ENCODE measurements at regions not wholly inside any gene's neighbourhood (a gene's known extent, or its start where the extent isn't known, plus 50 kb on each side); places are given as distances from the start of the nearest gene placed in this dataset.

DNA sequence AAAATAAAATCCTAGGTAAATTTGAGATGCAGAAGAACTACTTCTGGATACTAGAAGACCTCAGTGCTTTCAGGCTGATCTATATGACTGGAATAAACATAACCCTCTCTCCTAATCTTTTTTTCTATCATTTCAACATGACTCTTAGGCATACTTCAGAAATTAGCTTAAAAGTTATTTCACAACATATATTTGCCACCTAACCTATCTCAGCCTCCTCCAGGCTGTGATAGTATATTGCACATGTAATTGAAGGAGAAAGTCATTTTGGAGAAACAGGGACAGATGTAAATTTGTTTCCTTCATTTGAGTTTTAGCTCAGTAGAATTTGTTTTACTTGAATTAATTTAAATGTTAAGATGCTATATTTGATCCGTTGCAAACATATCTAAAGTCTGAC is 1932.3 kb upstream of the CDH6 start:
- 85% methylated on average over 1 of the region's 1 CpG; no CpG with 5 or more reads in 1 of the 2 experiments for WGBS, 2 experiments (ENCODE audit: extremely low coverage in 1 of 2, insufficient coverage in 1 of 2, insufficient read length in 1 of 2, insufficient replicate concordance in 2 of 2, low coverage in 1 of 2, low lambda C conversion rate in 2 of 2, missing lambda C conversion rate in 1 of 2)
- H2BK15ac ChIP-seq (ENCODE audit: low read length) = no peak overlapping the region
- no peak overlapping the region for H3K56ac ChIP-seq (replicated peaks; ENCODE audit: insufficient read length, low read depth, low read length)
- no peaks in the 10 kb centered on the region for H3K79me1 ChIP-seq (ENCODE audit: low read depth, low read length)
- H3K9me3 ChIP-seq (ENCODE audit: insufficient read depth in 2 of 2, low read depth in 1 of 2, low read length in 1 of 2) = no peaks in the 10 kb centered on the region
- CTCF ChIA-PET (ENCODE audit: partially characterized antibody) = interaction anchor here (0.5 to 0.6 kb wide), 2 partner anchors 536 to 973 kb away, joined by 3 read pairs; no protein-coding TSS in a partner anchor
- H3K79me2 ChIP-seq (ENCODE audit: control insufficient read depth in 1 of 2, insufficient read depth in 2 of 2, low read length in 2 of 2) = no peaks in the 10 kb centered on the region
- H3K27me3 ChIP-seq (replicated peaks in 1 of 4; ENCODE audit: control insufficient read depth in 3 of 4, extremely low read depth in 1 of 4, insufficient read depth in 3 of 4, low read length in 3 of 4) = no peaks in the 10 kb centered on the region
- no peak overlapping the region for H2AFZ ChIP-seq (ENCODE audit: low read length)
- no peak for DNase-seq (ENCODE audit: low read depth in 1 of 2, low spot score in 2 of 2)
- no peaks in the 10 kb centered on the region for H3K4me1 ChIP-seq (replicated peaks in 1 of 4; ENCODE audit: control insufficient read depth in 3 of 4, insufficient read depth in 4 of 4, low read length in 3 of 4)
- no peak for FAIRE-seq
- POLR2A ChIA-PET (ENCODE audit: partially characterized antibody) = no interaction called here
- no peak overlapping the region for H2AK5ac ChIP-seq (ENCODE audit: low read depth, low read length)
- no peak overlapping the region for H3K27ac ChIP-seq (ENCODE audit: low read depth, low read length)
- H4K8ac ChIP-seq (ENCODE audit: extremely low read depth, insufficient read depth, low read length) = no peak overlapping the region
- H3K14ac ChIP-seq (ENCODE audit: insufficient read length) = no peak overlapping the region
- H3K36me3 ChIP-seq (ENCODE audit: control insufficient read depth in 2 of 4, insufficient read depth in 4 of 4, low read length in 3 of 4) = no peaks in the 10 kb centered on the region
- no peak overlapping the region for H4K5ac ChIP-seq (ENCODE audit: insufficient read length, low read depth, low read length)
- H3K23me2 ChIP-seq (ENCODE audit: low read depth, low read length) = no peaks in the 10 kb centered on the region
- no peak for TF ChIP-seq BACH1 (IDR thresholded peaks at IDR 0.05; ENCODE audit: low read length)
- no peak for TF ChIP-seq SUZ12 (IDR thresholded peaks at IDR 0.05; ENCODE audit: low read length)
- no peak for TF ChIP-seq CTBP2 (IDR thresholded peaks at IDR 0.05; ENCODE audit: borderline replicate concordance, insufficient read depth, insufficient read length, low read length)
- TF ChIP-seq GABPA (IDR thresholded peaks at IDR 0.05; ENCODE audit: borderline replicate concordance, insufficient read depth, low read length) = no peak
- no peak for TF ChIP-seq NRF1 (IDR thresholded peaks at IDR 0.05; ENCODE audit: low read depth, low read length)
- no peak for TF ChIP-seq POLR2A (IDR thresholded peaks at IDR 0.05; ENCODE audit: control extremely low read depth in 1 of 2, low read depth in 2 of 2, low read length in 2 of 2)
- TF ChIP-seq, protein P1, sequence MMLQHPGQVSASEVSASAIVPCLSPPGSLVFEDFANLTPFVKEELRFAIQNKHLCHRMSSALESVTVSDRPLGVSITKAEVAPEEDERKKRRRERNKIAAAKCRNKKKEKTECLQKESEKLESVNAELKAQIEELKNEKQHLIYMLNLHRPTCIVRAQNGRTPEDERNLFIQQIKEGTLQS (IDR thresholded peaks at IDR 0.05; ENCODE audit: insufficient read depth, low read depth, low read length) = no peak
- TF ChIP-seq, protein P2, sequence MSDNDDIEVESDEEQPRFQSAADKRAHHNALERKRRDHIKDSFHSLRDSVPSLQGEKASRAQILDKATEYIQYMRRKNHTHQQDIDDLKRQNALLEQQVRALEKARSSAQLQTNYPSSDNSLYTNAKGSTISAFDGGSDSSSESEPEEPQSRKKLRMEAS (IDR thresholded peaks at IDR 0.05) = no peak
- TF ChIP-seq SP1 (IDR thresholded peaks at IDR 0.05; ENCODE audit: low read depth, low read length) = no peak
- H3K4ac ChIP-seq (replicated peaks; ENCODE audit: insufficient read length, low read depth, low read length) = no peak overlapping the region
- H3K4me2 ChIP-seq (ENCODE audit: insufficient read depth in 1 of 2, low read depth in 2 of 2, low read length in 2 of 2) = no peak overlapping the region
- H2BK120ac ChIP-seq (replicated peaks; ENCODE audit: low read depth, low read length) = no peak overlapping the region
- H3K4me3 ChIP-seq (ENCODE audit: extremely low read depth in 1 of 4, insufficient read depth in 2 of 4, low read depth in 3 of 4, low read length in 4 of 4) = no peak overlapping the region
- no peak overlapping the region for H2BK12ac ChIP-seq (ENCODE audit: low read depth, low read length)
- no peak overlapping the region for H2BK20ac ChIP-seq (ENCODE audit: low read length)
- H3K18ac ChIP-seq (ENCODE audit: extremely low read depth, low read length) = no peak overlapping the region
- H4K20me1 ChIP-seq (replicated peaks in 1 of 2; ENCODE audit: control insufficient read depth in 1 of 2, insufficient read depth in 2 of 2, low read length in 2 of 2) = no peaks in the 10 kb centered on the region
- no peak overlapping the region for H2BK5ac ChIP-seq (ENCODE audit: low read depth, low read length)
- no peak overlapping the region for H3K23ac ChIP-seq (ENCODE audit: insufficient read length)
- H3K9ac ChIP-seq (replicated peaks in 1 of 4; ENCODE audit: extremely low read depth in 1 of 4, low read depth in 3 of 4, low read length in 3 of 4) = no peak overlapping the region
- no peak overlapping the region for H4K91ac ChIP-seq (replicated peaks; ENCODE audit: insufficient read length, low read length)

Measured in H1 (cell line).